ENCODE measurements at regions not wholly inside any gene's neighbourhood (a gene's known extent, or its start where the extent isn't known, plus 50 kb on each side); places are given as distances from the start of the nearest gene placed in this dataset.

GRCh38 chr4:188867796-188868195 is 728.6 kb downstream of the TRIML1 start:
- ATAC-seq (no peak), DNase-seq (no peak)
- intact Hi-C loops (cut with micrococcal nuclease), result no loop called here
- Histone ChIP-seq H3K27ac (ENCODE audit: low read depth, low read length) (no peak overlapping the region), H3K9me3 (ENCODE audit: control insufficient read depth in 2 of 3, low read length in 3 of 3) (no peaks in the 10 kb centered on the region), H3K4me3 (ENCODE audit: low read length) (no peak overlapping the region), H3K4me1 (ENCODE audit: control insufficient read depth in 2 of 2, insufficient read depth in 2 of 2, low read length in 2 of 2) (no peaks in the 10 kb centered on the region), H3K27me3 (ENCODE audit: control insufficient read depth in 2 of 2, insufficient read depth in 2 of 2, low read length in 2 of 2) (no peaks in the 10 kb centered on the region), H3K36me3 (ENCODE audit: control insufficient read depth in 2 of 3, insufficient read depth in 3 of 3, low read length in 3 of 3) (no peaks in the 10 kb centered on the region)
- H3K4me1 Mint-ChIP-seq, result peaks cover 0 to 1% (median 0%) of the 10 kb centered on the region in 7 donors
- CTCF ChIA-PET, result no interaction called here
- H3K27ac Mint-ChIP-seq, result no peak overlapping the region
- H3K36me3 Mint-ChIP-seq, result no peaks in the 10 kb centered on the region
- H3K9me3 Mint-ChIP-seq, result peaks cover 4 to 31% (median 13%) of the 10 kb centered on the region in 11 donors
- peaks cover 0 to 5% (median 0%) of the 10 kb centered on the region in 5 donors for H3K27me3 Mint-ChIP-seq
- POLR2A ChIA-PET, result no interaction called here
- no peak overlapping the region for H3K4me3 Mint-ChIP-seq

GRCh38 chr4:188869581-188869980 is 730.3 kb downstream of the TRIML1 start:
- Mint-ChIP-seq H3K9me3 (peaks cover 2 to 20% (median 12%) of the 10 kb centered on the region in 11 donors), H3K27me3 (no peaks in the 10 kb centered on the region), H3K4me1 (no peaks in the 10 kb centered on the region), H3K4me3 (no peak overlapping the region), H3K27ac (no peak overlapping the region), H3K36me3 (no peaks in the 10 kb centered on the region)
- no peak for DNase-seq
- POLR2A ChIA-PET, result no interaction called here
- Histone ChIP-seq H3K36me3 (ENCODE audit: control insufficient read depth in 2 of 3, insufficient read depth in 3 of 3, low read length in 3 of 3) (no peaks in the 10 kb centered on the region), H3K4me3 (ENCODE audit: low read length) (no peak overlapping the region), H3K4me1 (ENCODE audit: control insufficient read depth in 2 of 2, insufficient read depth in 2 of 2, low read length in 2 of 2) (no peaks in the 10 kb centered on the region), H3K9me3 (ENCODE audit: control insufficient read depth in 2 of 3, low read length in 3 of 3) (no peaks in the 10 kb centered on the region), H3K27ac (ENCODE audit: low read depth, low read length) (no peak overlapping the region), H3K27me3 (ENCODE audit: control insufficient read depth in 2 of 2, insufficient read depth in 2 of 2, low read length in 2 of 2) (no peaks in the 10 kb centered on the region)
- CTCF ChIA-PET, result interaction anchor here (0.5 kb wide), 1 partner anchor 26 kb away, joined by 5 read pairs; no protein-coding TSS in a partner anchor
- intact Hi-C loops (cut with micrococcal nuclease), result no loop called here
- no peak for ATAC-seq

GRCh38 chr4:188872809-188873208 is 733.6 kb downstream of the TRIML1 start:
- Mint-ChIP-seq H3K4me1 (no peaks in the 10 kb centered on the region), H3K36me3 (no peaks in the 10 kb centered on the region), H3K4me3 (no peak overlapping the region), H3K27ac (no peak overlapping the region), H3K9me3 (peaks cover 0 to 18% (median 10%) of the 10 kb centered on the region in 11 donors), H3K27me3 (no peaks in the 10 kb centered on the region)
- ATAC-seq (no peak), DNase-seq (no peak)
- H3K9me3 ChIP-seq (ENCODE audit: control insufficient read depth in 2 of 3, low read length in 3 of 3), result no peaks in the 10 kb centered on the region
- ChIA-PET POLR2A (no interaction called here), CTCF (no interaction called here)
- H3K36me3 ChIP-seq (ENCODE audit: control insufficient read depth in 2 of 3, insufficient read depth in 3 of 3, low read length in 3 of 3), result no peaks in the 10 kb centered on the region
- intact Hi-C loops (cut with micrococcal nuclease), result no loop called here
- no peaks in the 10 kb centered on the region for H3K27me3 ChIP-seq (ENCODE audit: control insufficient read depth in 2 of 2, insufficient read depth in 2 of 2, low read length in 2 of 2)
- H3K4me1 ChIP-seq (ENCODE audit: control insufficient read depth in 2 of 2, insufficient read depth in 2 of 2, low read length in 2 of 2), result no peaks in the 10 kb centered on the region
- H3K27ac ChIP-seq (ENCODE audit: low read depth, low read length), result no peak overlapping the region
- H3K4me3 ChIP-seq (ENCODE audit: low read length), result no peak overlapping the region

GRCh38 chr4:188876881-188877280 is 737.6 kb downstream of the TRIML1 start:
- ChIA-PET CTCF (no interaction called here), POLR2A (no interaction called here)
- Mint-ChIP-seq H3K27ac (no peak overlapping the region), H3K27me3 (no peaks in the 10 kb centered on the region), H3K4me3 (no peak overlapping the region), H3K36me3 (no peaks in the 10 kb centered on the region), H3K9me3 (peaks cover 0 to 14% (median 6%) of the 10 kb centered on the region in 11 donors), H3K4me1 (no peaks in the 10 kb centered on the region)
- Histone ChIP-seq H3K27ac (ENCODE audit: low read depth, low read length) (no peak overlapping the region), H3K4me1 (ENCODE audit: control insufficient read depth in 2 of 2, insufficient read depth in 2 of 2, low read length in 2 of 2) (no peaks in the 10 kb centered on the region), H3K4me3 (ENCODE audit: low read length) (no peak overlapping the region), H3K36me3 (ENCODE audit: control insufficient read depth in 2 of 3, insufficient read depth in 3 of 3, low read length in 3 of 3) (no peaks in the 10 kb centered on the region), H3K9me3 (ENCODE audit: control insufficient read depth in 2 of 3, low read length in 3 of 3) (no peaks in the 10 kb centered on the region), H3K27me3 (ENCODE audit: control insufficient read depth in 2 of 2, insufficient read depth in 2 of 2, low read length in 2 of 2) (no peaks in the 10 kb centered on the region)
- DNase-seq (no peak), ATAC-seq (no peak)
- intact Hi-C loops (cut with micrococcal nuclease), result no loop called here

- H3K9me3 ChIP-seq (ENCODE audit: control insufficient read depth in 2 of 3, low read length in 3 of 3), result no peaks in the 10 kb centered on the region
- ChIA-PET CTCF (no interaction called here), POLR2A (no interaction called here)
- intact Hi-C loops (cut with micrococcal nuclease), result no loop called here
- H3K4me1 ChIP-seq (ENCODE audit: control insufficient read depth in 2 of 2, insufficient read depth in 2 of 2, low read length in 2 of 2), result no peaks in the 10 kb centered on the region
- no peak overlapping the region for H3K4me3 ChIP-seq (ENCODE audit: low read length)
- Mint-ChIP-seq H3K27ac (no peak overlapping the region), H3K9me3 (peaks cover 0 to 15% (median 7%) of the 10 kb centered on the region in 11 donors), H3K36me3 (no peaks in the 10 kb centered on the region), H3K27me3 (no peaks in the 10 kb centered on the region), H3K4me1 (no peaks in the 10 kb centered on the region), H3K4me3 (no peak overlapping the region)
- ATAC-seq (no peak), DNase-seq (no peak)
- no peak overlapping the region for H3K27ac ChIP-seq (ENCODE audit: low read depth, low read length)
- H3K27me3 ChIP-seq (ENCODE audit: control insufficient read depth in 2 of 2, insufficient read depth in 2 of 2, low read length in 2 of 2), result no peaks in the 10 kb centered on the region
- no peaks in the 10 kb centered on the region for H3K36me3 ChIP-seq (ENCODE audit: control insufficient read depth in 2 of 3, insufficient read depth in 3 of 3, low read length in 3 of 3)
These were observed 740.4 kb downstream of the TRIML1 start for GRCh38 chr4:188879598-188879997.

- H3K36me3 ChIP-seq (ENCODE audit: control insufficient read depth in 2 of 3, insufficient read depth in 3 of 3, low read length in 3 of 3), result no peaks in the 10 kb centered on the region
- ATAC-seq (no peak), DNase-seq (no peak)
- Mint-ChIP-seq H3K36me3 (no peaks in the 10 kb centered on the region), H3K4me3 (no peak overlapping the region), H3K4me1 (no peaks in the 10 kb centered on the region), H3K27ac (no peak overlapping the region), H3K9me3 (peaks cover 0 to 20% (median 6%) of the 10 kb centered on the region in 11 donors), H3K27me3 (no peaks in the 10 kb centered on the region)
- H3K4me3 ChIP-seq (ENCODE audit: low read length), result no peak overlapping the region
- intact Hi-C loops (cut with micrococcal nuclease), result no loop called here
- ChIA-PET POLR2A (no interaction called here), CTCF (no interaction called here)
- no peaks in the 10 kb centered on the region for H3K27me3 ChIP-seq (ENCODE audit: control insufficient read depth in 2 of 2, insufficient read depth in 2 of 2, low read length in 2 of 2)
- no peak overlapping the region for H3K27ac ChIP-seq (ENCODE audit: low read depth, low read length)
- no peaks in the 10 kb centered on the region for H3K4me1 ChIP-seq (ENCODE audit: control insufficient read depth in 2 of 2, insufficient read depth in 2 of 2, low read length in 2 of 2)
- no peaks in the 10 kb centered on the region for H3K9me3 ChIP-seq (ENCODE audit: control insufficient read depth in 2 of 3, low read length in 3 of 3)
These were observed 748.7 kb downstream of the TRIML1 start for GRCh38 chr4:188887905-188888304.

- H3K27me3 Mint-ChIP-seq, result no peaks in the 10 kb centered on the region
- no peak overlapping the region for H3K27ac Mint-ChIP-seq
- H3K27ac ChIP-seq (ENCODE audit: low read depth, low read length), result no peak overlapping the region
- H3K27me3 ChIP-seq (ENCODE audit: control insufficient read depth in 2 of 2, insufficient read depth in 2 of 2, low read length in 2 of 2), result no peaks in the 10 kb centered on the region
- H3K4me1 ChIP-seq (ENCODE audit: control insufficient read depth in 2 of 2, insufficient read depth in 2 of 2, low read length in 2 of 2), result no peaks in the 10 kb centered on the region
- POLR2A ChIA-PET, result no interaction called here
- H3K36me3 ChIP-seq (ENCODE audit: control insufficient read depth in 2 of 3, insufficient read depth in 3 of 3, low read length in 3 of 3), result no peaks in the 10 kb centered on the region
- no peaks in the 10 kb centered on the region for H3K4me1 Mint-ChIP-seq
- no peaks in the 10 kb centered on the region for H3K36me3 Mint-ChIP-seq
- H3K4me3 ChIP-seq (ENCODE audit: low read length), result no peak overlapping the region
- H3K9me3 ChIP-seq (ENCODE audit: control insufficient read depth in 2 of 3, low read length in 3 of 3), result no peaks in the 10 kb centered on the region
- DNase-seq (no peak), ATAC-seq (no peak)
- no peak overlapping the region for H3K4me3 Mint-ChIP-seq
- intact Hi-C loops (cut with micrococcal nuclease), result no loop called here
- CTCF ChIA-PET, result no interaction called here
- H3K9me3 Mint-ChIP-seq, result peaks cover 0 to 25% (median 9%) of the 10 kb centered on the region in 11 donors
These were observed 753.6 kb downstream of the TRIML1 start for GRCh38 chr4:188892837-188893236.
